ENCODE measurements at regions not wholly inside any gene's neighbourhood (a gene's known extent, or its start where the extent isn't known, plus 50 kb on each side); places are given as distances from the start of the nearest gene placed in this dataset.

DNA sequence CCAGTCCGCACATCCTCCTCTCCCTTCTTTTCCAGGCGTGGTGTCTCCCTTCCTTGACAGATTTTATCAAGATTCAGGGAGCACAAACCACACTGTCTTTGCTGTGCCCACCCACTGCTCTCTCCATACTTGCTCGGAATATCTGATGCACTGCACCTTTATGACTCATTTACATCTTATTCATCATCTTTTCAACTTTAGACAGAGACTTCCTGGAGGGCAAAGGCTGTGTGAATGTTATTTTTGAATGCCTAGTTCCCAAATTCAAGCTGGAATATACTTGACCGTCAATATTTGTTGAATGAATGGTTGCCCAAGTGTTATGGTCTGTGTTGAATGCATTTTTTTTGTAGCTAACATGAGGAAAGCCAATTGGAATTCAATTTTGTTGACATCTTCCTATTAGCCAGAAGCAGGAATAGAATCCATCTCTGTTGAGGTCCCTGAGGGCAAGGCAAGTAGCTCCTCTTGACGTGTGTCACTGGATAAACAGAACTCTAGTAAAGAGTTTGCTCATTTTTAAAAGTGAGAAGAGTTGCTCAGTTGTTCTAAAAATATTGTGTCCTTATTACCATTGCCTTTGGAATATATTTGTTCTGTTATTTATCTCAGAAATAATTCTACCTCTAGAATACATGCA is 95.0 kb downstream of the KLF6 start:
- DNase-seq = no peak

DNA sequence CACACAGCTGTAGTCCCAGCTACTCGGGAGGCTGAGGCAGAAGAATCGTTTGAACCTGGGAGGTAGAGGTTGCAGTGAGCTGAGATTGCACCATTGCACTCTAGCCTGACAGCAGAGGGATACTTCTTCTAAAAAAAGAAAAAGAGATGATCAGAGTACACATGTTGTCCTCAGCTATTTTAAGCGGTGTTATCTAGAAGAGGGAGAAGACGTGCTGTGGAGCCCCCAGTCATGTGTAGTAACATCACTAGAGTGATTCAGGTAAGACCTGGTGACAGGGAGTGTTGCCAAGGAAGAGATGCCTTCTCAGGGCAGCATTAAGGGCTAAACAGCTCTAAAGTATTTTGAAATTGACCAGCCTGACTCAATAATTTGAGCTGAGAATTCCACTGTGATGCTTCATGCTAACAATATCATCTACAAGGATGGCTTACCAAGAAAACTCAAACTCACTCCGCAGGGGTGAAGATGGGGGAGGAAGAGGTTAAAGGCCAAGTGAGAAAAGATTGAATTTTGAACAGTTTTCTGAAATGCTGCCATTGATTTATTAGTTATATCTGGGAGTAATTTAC is 97.4 kb downstream of the KLF6 start:
- no peak for DNase-seq

DNA sequence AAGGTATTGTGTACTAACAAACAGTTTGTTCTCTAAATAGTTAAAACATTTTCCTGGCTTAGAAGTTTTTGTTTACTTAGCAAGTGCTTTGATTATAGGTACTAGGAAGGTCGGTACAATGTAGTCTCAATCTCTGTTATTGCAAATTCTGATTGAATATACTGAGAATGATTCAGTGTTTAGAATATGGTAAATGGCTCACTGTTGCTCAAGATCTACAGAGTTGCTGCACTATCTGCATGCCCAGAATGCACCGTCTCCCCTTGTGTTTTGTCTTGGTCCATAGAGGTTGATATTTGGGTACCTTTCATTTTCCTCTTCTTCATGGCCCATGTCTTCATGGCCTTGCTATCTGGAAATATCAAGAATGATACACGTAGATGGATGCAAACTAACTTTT is 99.6 kb downstream of the KLF6 start:
- DNase-seq = no peak

DNA sequence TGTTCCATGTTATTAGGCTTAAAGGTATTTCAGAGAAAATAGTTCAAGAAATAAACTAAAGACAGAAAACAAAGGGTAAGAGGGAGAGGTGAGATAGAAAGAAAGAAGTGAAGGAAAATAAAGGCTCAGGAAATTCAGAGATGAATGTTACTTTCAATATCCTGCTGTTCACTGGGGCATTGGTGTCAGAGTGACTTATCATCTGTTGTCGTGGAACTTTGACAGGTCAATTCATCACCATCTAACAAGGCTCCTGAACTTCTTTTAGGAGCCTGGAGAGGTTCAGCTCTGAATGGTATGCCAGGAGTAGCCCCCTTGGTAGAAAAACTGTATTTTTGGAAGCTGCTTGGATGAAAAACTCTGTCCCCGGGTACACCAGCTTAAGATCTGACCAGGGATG is 100.1 kb downstream of the KLF6 start:
- DNase-seq = no peak

DNA sequence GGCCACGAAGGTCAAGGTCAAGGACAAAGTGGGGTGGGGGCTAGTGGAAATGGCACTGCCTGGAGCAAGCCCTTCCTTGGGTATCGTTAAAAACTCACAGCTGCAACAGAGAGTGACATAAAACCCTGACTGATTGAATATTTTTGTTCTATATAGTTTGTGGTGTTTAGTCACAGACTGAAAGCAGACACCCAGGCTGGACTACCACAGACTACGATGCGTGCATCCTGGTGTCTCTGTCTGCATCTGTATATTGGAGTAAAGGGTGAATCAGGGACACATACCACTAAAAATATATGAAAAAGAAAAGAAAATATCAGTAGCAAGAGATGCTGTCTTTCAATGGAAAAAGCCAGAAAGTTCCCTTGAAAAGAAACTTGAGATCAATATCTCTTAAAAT is 101.4 kb downstream of the KLF6 start:
- no peak for DNase-seq

DNA sequence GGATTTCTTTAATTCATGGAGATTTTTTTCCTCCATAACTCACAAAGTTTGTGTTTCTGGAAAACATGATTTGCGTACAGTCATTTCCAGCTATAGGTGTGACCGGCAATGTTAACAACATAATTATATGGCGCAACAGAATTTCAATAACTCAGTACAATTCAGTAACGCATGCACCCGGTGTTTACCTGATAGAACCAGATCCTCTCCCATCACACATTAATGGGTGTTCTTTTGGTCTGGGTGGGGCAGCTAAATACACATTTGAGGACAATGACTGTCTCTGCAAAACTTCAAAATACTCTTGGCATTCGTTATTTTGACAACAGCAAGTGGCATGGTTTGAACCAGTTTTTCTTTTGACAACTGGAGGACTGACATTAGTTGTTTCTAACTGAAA is 102.3 kb downstream of the KLF6 start:
- DNase-seq = no peak

DNA sequence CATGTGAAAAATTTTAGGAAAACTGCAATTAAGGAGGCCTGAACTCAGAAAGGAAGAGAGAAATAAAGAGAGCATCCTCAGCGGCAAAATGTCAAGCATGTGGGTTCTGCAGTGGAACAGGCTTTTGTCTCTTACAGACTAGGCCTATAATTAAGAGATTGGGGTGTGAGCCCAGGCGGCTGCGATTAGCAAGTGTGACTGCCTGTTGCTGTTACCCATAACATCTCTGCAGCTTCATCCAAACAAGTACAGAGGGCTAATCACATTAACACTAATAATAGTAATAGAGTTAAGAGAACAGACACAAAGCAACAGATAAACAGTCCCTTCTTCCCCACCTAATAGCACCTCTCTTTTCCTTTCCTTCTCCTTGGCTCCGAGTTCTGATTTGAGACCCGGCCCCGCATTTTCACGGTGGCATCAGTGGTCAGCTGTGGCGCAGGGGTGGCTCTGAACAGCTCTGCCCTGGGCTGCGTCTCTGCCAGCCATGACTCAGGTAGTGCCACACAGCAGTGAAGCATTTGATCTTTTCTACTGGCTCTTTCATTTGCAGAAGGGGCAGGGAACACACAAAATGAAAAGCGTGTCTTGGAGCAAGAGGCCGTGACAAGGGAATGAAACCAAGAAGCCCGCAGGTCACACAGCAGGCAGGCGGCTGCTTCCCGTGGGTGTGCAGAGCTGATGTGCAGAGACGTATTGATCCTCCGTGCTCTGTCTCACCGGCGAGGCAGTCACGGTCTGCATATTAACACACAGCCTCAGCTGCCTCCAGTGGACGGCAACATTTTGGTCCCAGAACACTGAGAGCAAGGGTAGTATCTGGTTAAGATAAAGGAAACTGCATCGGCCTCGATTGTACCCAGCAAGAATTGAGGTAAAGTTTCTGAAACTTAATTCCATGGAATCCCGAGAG is 103.1 kb downstream of the KLF6 start:
- DNase-seq = no peak

DNA sequence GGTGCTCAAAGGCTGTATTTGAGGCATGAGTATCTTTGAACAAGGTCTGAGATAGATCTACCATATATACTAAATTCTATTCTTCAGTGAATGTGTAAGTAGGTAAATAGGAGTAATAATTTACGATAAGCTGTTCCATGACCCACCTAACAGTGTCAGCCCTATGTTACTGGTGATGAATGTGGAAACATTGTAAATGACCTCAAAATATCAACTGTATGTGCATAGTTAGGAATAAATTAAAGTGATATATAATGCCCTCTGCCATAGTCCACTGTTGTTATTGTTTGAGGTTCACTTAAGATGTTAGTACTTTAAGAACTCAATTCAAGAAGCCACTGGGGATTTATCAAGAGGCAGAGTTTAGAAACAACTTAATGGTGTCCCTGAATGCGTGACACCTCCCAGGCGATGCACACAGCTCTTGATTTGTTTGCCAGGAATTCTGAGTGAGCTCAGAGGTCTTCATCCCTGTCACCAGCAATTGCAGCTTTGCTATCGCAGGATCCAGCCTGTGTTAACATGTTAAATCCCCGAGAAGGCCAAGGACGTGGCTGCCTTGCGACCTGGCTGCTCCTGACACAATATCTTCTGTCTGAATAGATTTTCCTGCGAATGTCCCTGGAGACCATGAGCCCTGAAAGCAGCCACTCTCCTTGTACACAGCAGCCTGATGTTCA is 104.9 kb downstream of the KLF6 start:
- no peak for DNase-seq

DNA sequence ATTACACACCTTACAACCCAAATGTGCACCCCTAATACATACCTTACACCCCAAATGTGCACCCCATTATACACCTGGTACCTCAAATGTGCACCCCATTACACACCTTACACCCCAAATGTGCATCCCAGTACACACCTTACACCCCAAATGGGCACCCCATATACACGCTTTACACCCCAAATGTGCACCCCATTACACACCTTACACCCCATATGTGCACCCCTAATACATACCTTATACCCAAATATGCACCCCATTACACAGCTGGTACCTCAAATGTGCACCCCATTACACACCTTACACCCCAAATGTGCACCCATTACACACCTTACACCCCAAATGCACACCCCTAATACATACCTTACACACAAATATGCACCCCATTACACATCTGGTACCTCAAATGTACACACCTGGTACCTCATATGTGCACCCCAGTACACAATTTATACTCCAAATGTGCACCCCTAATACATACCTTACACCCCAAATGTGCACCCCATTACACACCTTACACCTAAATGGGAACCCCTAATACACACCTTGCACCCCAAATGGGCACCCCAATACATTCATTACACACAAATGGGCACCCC is 106.3 kb downstream of the KLF6 start:
- no peak for DNase-seq

DNA sequence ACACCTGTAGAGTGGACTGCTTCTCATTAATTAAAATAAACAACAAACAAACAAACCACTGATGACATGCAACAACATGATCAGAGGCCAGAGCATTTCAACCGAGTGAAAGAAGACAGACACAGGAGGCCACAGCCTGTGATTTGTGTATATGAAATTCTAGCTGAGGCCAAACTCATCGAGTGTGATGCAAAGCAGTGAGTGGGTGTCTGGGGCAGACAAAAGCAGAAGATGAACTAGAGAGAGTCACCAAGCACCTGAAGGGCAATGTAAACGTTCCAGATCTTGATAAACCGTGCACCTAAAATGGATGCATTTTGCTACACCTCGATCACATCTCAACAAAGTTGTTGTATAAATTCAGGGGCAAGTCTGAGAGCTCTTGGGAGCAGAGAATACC is 108.4 kb downstream of the KLF6 start:
- DNase-seq = no peak

DNA sequence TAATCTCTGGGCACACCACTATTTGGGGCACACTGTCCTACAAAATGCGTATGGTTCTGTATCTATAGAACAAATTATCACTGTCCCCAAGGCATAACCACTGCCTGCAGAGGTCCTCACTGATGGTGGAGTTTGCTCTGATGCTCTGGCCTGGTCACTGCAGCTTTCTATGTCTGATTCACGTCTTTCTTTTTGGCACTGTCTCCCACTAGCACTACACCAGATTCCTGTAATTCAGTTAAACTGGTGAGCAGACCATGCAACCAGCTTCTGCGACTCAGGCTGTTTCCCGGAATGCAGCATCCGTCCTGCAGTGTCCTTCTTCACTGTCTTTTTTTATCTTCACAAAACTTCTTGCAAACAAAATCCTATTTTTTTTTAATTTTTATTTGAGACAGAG is 112.8 kb downstream of the KLF6 start:
- no peak for DNase-seq

DNA sequence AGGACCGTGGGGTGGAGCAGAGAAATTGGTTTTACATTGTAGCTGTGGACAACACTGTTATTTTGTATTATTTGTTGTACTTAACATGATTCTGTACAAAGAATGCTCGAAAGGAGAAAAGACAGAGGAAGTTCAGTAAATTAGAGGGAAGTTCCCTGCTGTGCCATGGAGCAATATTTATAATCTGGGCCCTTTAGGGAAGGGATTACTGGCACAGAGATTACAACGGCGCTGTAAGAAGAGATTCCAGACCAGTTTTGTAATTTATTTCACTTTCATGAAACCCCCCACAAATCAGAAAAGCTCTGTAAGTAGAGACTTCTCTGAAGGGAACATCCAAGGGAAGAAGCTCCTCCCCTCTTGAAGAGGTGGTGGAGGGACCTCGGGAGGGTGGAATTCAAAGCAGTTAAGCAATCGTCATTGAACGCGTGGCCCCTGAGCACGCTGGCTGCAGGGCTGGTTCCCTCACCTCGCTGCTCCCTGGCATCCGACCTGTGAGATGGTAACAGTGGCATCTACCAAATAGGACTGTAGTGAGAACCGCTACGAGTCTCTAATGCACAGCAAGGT is 113.5 kb downstream of the KLF6 start:
- DNase-seq = no peak

DNA sequence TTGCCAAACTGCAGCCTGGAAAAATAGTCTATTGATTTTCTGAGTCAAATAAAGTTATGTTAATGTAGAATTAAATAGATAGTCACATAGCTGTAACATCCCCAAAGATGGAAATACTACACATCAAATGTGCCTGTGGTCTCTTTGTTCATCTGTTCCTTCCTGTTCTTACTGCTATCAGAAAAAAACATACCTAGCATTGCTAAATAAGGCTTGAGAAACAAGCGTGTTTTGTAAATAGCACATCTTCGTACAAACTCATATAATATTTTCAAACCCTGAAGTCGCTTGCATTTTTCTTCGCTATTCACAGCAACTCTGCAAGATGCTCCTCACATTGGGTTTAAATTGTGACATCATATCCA is 116.1 kb downstream of the KLF6 start:
- DNase-seq = no peak

DNA sequence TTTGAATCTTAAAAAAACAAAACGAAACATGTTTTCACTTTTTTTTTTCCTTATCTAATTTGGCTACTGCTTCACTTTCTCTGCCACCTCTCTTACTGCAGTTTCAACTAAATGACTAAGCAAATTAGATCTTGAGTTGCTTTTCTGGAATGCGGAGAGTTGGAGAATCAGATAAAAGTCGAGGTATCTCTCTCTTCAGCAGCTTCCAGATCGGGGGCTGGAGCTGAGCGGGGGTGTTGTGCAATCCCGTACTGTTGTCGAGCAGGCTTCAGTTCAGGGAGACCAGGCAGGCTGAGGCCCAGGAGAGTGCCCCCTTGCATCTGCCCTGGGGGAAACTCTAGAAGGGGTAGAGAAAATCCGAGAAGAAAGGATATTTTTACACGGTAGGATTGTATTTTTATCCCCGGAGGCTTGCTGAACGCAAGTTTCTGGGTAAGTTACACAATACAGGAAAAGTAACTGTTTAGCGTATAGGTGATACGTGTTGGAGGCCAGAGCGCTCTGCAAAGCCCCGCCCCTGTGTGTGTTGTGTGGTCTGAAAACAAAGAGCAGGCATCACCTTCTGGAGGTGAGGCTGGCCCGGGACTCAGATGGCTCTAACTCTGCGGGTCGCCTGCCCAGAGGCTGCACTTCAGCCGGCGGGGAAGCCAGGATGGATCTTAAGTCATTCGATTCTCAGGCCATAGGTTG is 116.6 kb downstream of the KLF6 start:
- peak; percentile 62 for DNase-seq

DNA sequence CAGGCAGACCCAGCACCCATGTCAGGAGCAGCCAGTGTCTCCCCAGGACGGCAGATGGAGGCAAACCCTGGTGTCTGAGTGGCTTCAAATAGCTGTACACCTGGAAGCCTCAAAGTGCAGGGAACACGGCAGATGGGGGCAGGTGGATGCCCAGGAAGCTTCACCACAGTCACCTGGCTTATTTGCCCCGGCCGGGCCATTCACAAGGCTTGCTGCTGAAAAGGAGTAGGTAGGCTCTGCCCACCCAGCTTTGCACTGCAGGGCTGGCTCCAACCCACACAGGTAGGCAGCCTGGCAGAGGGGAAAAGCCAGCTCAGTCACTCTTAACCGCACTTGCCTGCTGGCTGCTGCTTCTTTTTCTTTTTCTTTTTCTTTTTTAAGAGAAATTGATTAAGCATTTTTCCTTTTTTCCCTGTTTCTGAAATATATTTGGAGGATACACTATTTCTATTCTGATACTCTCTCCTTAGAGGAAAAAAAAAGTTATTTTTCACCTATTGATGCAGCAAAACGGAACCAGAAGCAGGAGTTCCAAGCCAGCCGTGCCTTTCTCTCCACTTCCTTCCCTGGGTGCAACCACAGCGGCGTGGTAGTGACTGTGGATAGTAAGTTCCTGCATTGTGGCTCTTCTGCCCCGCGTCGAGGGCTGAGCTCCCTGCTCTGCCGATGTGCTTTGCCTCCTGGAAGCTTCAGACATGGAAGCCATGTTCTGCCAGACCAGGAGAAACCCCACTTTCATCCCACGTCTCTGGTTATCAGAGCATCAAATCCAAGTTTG is 118.3 kb downstream of the KLF6 start:
- DNase-seq = no peak

DNA sequence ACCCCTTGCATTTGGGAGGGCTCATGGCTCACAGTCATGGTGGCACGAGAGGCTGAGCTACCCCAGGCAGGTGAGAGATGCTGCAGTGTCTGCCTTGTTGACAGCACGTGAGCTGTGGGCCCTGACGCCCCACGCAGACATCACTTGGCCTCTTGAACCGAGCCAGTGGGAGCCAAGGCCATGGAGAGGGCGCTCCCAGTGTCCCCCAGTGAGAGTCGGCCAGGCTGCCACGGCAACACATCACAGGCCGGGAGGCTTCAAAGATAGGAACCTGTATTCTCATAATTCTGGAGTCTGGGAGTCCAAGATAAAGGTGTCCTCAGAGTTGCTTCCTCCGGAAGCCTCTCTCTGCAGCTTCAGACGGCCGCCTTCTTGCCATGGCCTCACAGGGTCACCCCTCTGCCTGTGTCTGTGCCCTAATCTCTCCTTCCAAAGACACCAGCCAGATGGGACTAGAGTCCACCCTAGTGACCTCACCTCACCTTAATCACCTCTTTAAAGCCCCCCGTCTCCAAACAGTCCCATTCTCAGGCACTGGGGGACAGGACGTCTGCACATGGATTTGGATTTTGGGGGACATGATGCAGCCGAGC is 119.6 kb downstream of the KLF6 start:
- DNase-seq = peak; percentile 85

DNA sequence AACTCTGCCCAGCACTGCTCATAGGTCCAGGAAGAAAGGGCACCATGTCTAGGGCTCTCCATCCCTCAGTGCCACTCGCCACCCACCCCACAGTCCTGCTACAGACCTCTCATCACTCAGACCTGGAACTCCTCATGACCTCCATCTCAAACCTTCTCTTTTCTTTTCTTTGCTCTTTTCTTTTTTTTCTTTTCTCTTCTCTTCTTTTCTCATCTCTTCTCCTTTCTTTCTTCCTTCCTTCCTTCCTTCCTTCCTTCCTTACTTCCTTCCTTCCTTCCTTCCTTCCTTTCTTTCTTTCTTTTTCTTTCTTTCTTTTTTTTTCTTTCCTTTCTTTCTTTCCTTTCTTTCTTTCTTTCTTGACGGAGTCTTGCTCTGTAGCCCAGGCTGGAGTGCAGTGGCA is 122.2 kb downstream of the KLF6 start:
- DNase-seq = no peak

DNA sequence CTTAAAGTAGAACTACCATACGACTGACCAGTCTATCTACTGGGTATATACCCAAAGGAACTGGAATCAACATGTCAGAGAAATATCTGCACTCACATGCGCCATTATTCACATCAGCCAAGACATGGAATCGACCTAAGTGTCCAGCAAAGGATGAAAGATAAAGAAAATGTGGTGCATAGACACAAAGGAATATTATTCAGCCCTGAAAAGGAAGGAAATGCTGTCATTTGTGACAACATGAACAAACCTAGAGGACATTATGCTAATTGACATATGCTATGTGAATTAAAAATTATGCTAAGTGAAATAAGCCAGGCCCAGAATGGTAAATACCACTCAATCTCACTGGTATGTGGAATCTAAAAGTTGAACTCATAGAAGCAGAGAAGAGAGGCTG is 123.7 kb downstream of the KLF6 start:
- DNase-seq = no peak

DNA sequence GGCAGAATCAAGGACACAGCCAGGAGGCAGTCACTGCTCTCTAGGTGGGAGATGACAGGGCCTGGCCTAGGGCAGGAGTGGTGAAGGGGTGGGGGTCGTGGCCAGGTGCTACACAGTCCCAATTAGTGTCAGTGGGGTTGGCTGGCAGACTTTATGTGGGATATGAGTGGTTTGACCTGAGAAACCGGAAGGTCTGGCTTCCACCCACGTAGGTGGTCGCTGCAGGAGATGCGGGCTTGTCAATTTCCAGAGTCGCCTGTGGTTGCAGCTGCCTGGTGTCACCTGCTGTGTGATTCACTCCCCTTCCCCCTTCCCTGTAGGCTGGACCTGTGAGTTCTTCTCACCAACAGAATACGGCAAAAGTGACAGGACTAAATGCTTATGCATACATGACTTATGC is 124.3 kb downstream of the KLF6 start:
- no peak for DNase-seq

DNA sequence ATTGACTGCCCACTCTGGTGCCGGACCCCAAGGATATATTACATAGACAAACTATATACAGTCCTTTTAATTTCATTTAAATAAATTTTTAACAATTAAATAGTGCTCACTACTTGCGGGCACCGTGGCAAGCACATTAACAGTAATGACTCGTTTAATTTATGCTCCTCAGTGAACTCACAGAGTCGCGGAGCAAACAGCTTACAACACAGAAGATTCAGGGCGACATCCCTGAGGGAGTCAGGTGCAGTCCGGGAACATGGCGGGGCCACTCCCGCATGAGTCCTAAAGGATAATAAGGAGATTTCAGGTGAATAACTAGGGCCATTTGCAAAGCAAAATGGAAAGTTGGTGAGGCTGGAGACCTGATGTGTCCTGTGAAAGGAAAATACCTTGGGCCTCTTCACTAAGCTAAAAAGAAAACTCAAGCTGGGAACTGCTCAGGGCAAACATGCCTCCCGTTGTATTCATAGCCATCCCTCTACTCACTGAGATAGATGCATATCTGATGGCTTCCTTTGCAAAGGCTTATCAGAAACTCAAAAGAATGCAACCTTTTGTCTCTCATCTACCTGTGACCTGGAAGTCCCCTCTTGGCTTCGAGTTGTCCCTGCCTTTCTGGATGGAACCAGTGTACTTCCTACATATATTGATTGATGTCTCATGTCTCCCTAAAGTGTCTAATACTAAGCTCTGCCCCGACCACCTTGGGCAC is 125.6 kb downstream of the KLF6 start:
- DNase-seq = no peak
